SK-N-SH (cell line): ENCODE measurements at regions not wholly inside any gene's neighbourhood (a gene's known extent, or its start where the extent isn't known, plus 50 kb on each side); places are given as distances from the start of the nearest gene placed in this dataset.

Source experiments
- JUND ChIP-seq: IDR thresholded peaks from 2 replicates; pipeline ENCODE4 v1.4.0; 2012
- RXRA ChIP-seq: IDR thresholded peaks from 2 replicates; pipeline ENCODE4 v1.4.0; 2012; ENCODE audit warnings: low read depth, mild to moderate bottlenecking, borderline replicate concordance

- TF ChIP-seq JUND (no peak), RXRA (no peak)
Observed at GRCh38 chr1:177798614-177799013, 171.2 kb downstream of the SEC16B start.
